Stromal cell of bone marrow (primary cell): ENCODE measurements at regions not wholly inside any gene's neighbourhood (a gene's known extent, or its start where the extent isn't known, plus 50 kb on each side); places are given as distances from the start of the nearest gene placed in this dataset.
"Not testable (repeated sequence)": the region's sequence is repeated elsewhere in the genome, so short reads cannot be mapped to it uniquely, and the experiment has no call there.

Experiments used
- DNase-seq: peaks from one replicate; pipeline ENCODE4 v3.0.0-alpha.2; 2012; ENCODE audit warnings: low read depth

GRCh38 chr2:234802071-234802844 lies 149.6 kb upstream of the SH3BP4 start:
- no peak for DNase-seq

GRCh38 chr2:234797566-234798250 lies 154.1 kb upstream of the SH3BP4 start:
- no peak for DNase-seq

GRCh38 chr2:234796045-234796591 lies 155.7 kb upstream of the SH3BP4 start:
- DNase-seq = no peak

GRCh38 chr2:234795272-234795920 lies 156.4 kb upstream of the SH3BP4 start:
- peak; percentile 13 for DNase-seq

GRCh38 chr2:234794866-234795265 lies 157.0 kb upstream of the SH3BP4 start:
- DNase-seq = no peak

GRCh38 chr2:234793212-234793785 lies 158.5 kb upstream of the SH3BP4 start:
- no peak for DNase-seq

- peak; percentile 80 for DNase-seq
Measured at GRCh38 chr2:234792621-234793022, 159.2 kb upstream of the SH3BP4 start.

- DNase-seq = not testable (repeated sequence)
Measured at GRCh38 chr2:234792096-234792495, 159.7 kb upstream of the SH3BP4 start.

GRCh38 chr2:234790380-234790779 lies 161.4 kb upstream of the SH3BP4 start:
- no peak for DNase-seq

GRCh38 chr2:234789556-234790325 lies 162.1 kb upstream of the SH3BP4 start:
- DNase-seq = no peak

GRCh38 chr2:234788841-234789240 lies 163.0 kb upstream of the SH3BP4 start:
- no peak for DNase-seq

GRCh38 chr2:234788381-234788780 lies 163.4 kb upstream of the SH3BP4 start:
- DNase-seq = no peak

- DNase-seq = no peak
Measured at GRCh38 chr2:234787114-234787513, 164.7 kb upstream of the SH3BP4 start.

GRCh38 chr2:234773764-234774409 lies 177.9 kb upstream of the SH3BP4 start:
- DNase-seq = no peak

GRCh38 chr2:234773129-234773528 lies 178.7 kb upstream of the SH3BP4 start:
- no peak for DNase-seq

GRCh38 chr2:234772733-234773060 lies 179.1 kb upstream of the SH3BP4 start:
- no peak for DNase-seq

- DNase-seq = no peak
Measured at GRCh38 chr2:234771980-234772732, 179.7 kb upstream of the SH3BP4 start.

GRCh38 chr2:234771176-234771575 lies 180.6 kb upstream of the SH3BP4 start:
- no peak for DNase-seq

- DNase-seq = no peak
Measured at GRCh38 chr2:234770715-234771141, 181.1 kb upstream of the SH3BP4 start.

GRCh38 chr2:234770031-234770506 lies 181.7 kb upstream of the SH3BP4 start:
- no peak for DNase-seq
